NCI-H1417 (cell line): ENCODE measurements at regions not wholly inside any gene's neighbourhood (a gene's known extent, or its start where the extent isn't known, plus 50 kb on each side); places are given as distances from the start of the nearest gene placed in this dataset.

ENCODE experiments used
- DNase-seq, 3 experiments: peaks; one replicate each; lab custom pipeline; 2025; lab: John Stamatoyannopoulos, UW

DNA sequence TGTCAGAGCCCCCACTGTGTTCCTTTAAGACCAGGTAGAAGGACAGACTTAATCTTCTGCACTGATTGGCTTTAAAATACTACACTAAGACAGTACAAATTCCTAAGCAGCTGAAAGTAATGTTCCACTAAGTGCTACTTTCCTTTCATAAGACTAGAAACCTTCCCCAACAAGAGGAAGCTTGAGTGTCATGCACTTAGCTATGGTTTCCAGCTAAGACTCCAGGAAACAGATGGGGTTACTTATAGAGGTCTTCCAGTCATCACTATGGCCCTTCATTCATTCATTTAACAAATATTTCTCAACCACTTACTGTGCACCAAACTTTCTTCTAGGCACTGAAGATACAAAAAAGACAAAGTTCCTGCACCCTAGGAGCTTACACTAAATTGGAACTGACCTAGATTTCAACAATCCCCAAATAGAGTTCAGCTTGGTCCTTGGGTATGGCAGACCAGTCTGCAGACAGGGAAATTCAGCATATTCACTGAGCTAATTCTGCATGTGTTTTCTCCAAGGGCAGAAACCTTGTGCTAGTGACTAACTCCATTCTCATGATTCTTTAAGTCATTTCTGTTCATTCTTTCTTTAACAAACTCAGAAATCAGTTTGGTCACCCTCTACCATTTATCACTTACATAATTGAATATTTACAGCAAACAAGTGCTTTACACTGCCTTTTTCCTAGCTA, 178.4 kb upstream of the MTNR1B start:
- DNase-seq = no peak

DNA sequence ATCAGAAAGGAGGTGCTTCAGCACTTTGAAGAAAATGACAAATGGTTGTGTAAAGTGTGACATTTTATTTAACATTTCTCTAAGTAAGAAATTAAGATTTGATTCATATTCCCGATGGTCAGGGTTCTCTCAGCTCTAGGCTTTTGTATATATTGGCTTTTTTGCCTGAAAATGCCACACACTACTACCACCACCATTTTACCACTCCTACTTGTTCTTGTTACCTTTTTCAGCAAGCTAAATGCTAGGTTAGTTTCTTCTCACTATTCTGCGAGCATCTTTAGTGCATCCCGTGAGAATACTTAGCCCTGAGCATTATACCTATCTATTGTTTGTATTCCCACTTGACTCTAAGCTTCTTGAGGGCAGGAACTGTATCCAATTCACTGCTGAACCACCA, 177.6 kb upstream of the MTNR1B start:
- no peak for DNase-seq

DNA sequence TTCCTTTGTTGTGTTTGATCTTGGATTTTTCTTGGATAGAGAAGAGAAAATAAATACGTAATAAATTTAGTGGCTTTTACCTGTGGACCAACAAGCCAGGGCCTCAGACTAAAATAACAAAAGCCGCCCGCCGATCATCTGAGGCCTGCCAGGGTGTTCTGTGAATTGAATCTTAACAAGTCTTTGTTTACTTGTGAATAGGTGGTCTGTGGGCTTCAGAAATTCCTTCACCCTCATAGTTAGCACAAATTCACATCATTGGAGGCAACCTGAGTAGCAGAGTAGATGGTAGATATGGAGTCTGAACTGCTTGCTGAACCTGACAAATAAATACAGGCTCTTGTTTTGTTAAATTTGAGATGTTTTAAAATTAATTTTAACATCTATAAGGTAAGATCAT, 176.3 kb upstream of the MTNR1B start:
- DNase-seq = no peak

GRCh38 chr11:92794783-92795182, 174.7 kb upstream of the MTNR1B start:
- DNase-seq = no peak

- DNase-seq = no peak
Measured at GRCh38 chr11:92796744-92797143, 172.7 kb upstream of the MTNR1B start.

DNA sequence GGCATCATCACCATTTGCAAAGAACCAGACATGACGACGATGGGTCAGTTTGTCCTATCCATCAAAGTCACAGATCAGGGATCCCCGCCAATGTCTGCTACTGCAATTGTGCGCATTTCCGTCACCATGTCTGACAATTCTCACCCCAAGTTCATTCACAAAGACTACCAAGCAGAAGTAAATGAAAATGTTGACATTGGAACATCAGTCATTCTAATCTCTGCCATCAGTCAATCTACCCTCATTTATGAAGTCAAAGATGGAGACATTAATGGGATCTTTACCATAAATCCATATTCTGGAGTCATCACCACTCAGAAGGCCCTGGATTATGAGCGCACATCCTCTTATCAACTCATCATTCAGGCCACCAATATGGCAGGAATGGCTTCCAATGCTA, 171.6 kb upstream of the MTNR1B start:
- DNase-seq = no peak

DNA sequence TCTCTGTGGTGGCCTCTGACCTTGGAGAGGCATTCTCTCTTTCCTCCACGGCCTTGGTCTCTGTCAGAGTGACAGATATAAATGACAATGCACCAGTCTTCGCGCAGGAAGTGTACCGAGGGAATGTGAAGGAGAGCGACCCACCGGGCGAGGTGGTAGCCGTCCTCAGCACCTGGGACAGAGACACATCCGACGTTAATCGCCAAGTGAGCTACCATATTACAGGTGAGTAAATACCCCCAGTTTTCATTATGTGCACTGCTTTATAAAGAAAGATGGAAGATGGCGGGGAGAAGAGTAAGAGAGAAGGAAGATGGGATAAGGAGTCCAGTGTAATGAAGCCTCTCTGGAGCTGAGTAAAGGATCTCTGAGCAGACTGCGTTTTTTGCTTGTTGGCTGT, 167.8 kb upstream of the MTNR1B start:
- DNase-seq = no peak

GRCh38 chr11:92802644-92803043, 166.8 kb upstream of the MTNR1B start:
- peak in 1 of 3 experiments; percentile 37 for DNase-seq

DNA sequence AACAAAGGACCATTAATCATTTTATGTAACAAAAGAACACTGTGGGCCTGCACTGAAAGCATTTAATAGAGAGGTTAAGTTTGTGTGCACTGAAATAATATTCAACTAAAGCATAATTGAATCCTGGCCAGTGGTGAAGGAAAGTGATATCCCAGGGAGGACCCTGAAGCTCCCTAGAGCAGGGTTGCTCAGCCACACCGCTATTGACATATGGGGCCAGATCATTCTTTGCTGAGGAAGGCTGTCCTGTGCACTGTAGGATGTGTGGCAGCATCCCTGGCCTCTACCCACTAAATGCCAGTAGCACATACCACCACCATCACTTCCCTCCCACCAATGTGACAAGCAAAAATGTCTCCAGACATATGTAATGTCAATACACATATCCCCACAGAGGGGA, 166.1 kb upstream of the MTNR1B start:
- peak in 1 of 3 experiments; percentile 44 for DNase-seq

DNA sequence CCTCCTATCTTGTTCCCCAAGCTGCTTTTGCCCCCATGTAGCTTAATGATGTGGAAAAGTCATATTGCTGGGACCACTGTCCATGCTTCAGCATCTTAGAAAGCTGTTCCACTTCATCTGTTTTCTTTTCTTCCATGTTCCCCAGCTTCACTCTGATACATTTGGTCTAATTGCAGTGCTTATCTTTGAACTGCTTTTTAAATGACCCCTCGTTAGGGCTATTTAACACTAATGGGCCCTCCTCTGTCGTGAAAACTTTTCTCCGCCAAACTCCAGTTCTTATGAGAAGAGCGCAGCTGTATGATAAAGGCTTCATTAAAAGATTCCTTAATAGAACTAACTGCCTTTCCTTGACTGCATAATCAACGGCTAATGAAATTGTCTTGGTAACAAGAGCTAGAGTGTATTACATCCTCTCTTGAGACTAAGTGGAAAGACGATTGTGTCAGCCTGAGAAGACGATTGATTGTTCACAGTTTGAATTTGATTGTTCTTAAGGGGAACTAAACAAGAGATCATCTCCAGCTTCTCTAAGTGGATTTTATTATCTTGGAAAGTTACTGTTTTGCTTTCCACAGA, 165.0 kb upstream of the MTNR1B start:
- peak in 2 of 3 experiments; percentile 10 to 57 for DNase-seq

DNA sequence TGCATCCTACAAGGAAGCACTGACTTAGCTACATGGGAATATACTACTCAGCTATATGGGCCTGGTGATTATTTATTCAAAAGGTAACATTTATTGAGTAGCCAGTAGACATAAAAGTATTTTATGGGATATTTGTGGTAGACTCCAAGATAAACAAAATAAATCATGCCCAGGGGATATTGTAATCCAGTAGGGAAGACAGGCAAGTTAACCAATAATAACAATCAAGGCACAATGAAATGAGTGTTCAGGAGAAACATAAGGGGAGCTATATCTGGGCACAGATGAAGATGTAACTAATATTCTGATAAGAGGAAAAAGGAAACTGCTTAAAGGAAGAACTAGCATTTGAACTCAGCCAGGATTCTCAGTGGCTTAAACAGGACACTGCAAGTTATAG, 161.4 kb upstream of the MTNR1B start:
- DNase-seq = no peak

DNA sequence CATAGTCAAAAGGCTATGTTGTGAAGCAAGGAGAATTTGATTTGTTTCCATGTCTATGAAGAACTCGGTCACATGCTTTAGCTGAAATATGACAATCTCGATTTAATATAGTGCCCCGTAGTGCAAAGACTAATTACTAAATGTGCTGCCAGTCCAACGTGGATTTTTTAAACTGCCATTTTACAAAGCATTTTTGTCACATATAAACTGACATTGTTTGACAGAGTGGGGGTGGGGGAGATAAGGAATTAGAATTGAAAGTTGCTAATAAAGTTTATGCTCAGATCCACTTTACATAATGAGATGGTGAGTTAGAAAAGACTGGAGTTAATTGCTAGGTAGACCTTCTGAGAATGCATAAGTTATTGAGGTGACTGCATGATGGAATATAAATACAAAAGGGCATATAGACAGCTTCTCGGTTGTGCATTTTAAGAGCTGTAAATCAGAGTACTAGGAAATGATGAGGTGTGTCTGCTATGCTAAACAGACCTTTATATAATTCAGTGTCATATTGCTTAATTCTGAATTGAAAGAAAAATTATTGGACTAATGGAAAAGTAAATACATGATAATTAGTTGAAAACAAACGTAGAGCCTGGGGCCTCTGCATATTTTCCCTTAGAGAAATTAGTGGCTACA, 158.9 kb upstream of the MTNR1B start:
- peak in 2 of 3 experiments; percentile 34 to 76 for DNase-seq

DNA sequence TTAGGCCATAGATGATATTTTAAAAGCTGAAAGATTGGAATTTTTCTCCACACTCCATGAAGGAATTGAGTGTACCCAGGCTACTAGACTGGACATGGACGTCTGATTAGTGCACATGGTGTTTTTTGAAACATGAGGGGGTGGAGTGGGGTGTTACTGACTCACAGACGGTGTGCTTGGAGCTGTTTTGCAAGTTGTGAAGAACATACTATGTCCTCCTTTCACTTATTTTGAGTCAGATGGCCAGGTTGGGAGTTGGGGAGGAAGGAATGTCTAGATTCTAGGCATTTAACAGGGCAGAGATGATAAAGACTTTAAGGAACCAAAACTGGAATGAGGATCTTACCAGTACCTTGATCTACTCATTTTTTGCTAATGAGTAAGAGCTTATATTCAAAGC, 158.1 kb upstream of the MTNR1B start:
- peak in 1 of 3 experiments; percentile 55 for DNase-seq

DNA sequence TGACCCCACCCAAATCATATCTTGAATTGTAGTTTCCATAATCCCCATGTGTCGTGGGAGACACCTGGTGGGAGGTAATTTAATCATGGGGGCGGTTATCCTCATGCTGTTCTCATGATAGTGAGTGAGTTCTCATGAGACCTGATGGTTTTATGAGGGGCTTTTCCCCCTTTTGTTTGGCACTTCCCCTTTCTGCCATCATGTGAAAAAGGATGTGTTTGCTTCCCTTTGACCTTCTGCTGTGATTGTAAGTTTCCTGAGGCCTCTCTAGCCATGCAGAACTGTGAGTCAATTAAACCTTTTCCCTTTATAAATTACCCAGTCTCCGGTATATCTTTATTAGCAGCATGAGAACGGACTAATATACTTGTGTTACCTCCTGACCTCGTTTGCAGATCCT, 156.6 kb upstream of the MTNR1B start:
- no peak for DNase-seq

DNA sequence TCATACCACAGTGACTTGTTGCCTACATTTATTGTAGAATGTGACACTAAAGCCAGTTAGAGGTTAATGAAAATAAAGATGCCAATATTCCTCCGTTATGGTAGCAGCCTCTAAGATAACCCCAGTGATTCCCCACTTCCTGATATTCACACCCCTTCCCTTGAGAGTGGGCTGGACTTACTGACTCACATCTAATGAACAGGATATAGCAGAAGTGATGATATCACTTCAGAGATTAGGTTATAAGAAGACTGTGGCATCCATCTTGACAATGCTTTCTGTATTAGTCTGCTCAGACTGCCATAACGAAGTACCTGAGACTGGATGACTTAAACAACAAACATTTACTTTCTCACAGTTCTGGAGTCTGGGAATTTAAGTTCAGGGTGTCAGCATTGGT, 149.6 kb upstream of the MTNR1B start:
- no peak for DNase-seq

- no peak for DNase-seq
Measured at GRCh38 chr11:92820860-92821259, 148.6 kb upstream of the MTNR1B start.

DNA sequence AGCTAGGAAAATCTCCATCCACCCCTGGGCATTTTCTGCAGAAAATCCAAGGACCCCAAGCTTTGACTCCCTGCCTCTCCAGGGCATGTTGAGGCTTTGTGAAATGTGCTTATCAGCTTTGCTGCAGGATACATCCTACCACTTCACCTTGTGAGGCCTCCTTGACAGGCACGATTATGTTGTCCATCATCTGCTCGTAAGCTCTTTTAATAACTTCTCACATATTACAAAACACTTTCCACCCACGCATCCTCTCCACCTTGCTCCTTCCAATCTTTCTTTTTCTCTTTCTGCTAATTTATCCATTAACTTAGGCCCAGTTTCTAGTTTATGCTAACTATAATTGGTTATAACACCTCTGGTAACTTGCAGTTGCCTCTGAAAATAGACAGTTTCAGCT, 147.0 kb upstream of the MTNR1B start:
- DNase-seq = no peak

- DNase-seq = no peak
Measured at GRCh38 chr11:92826136-92826535, 143.3 kb upstream of the MTNR1B start.

DNA sequence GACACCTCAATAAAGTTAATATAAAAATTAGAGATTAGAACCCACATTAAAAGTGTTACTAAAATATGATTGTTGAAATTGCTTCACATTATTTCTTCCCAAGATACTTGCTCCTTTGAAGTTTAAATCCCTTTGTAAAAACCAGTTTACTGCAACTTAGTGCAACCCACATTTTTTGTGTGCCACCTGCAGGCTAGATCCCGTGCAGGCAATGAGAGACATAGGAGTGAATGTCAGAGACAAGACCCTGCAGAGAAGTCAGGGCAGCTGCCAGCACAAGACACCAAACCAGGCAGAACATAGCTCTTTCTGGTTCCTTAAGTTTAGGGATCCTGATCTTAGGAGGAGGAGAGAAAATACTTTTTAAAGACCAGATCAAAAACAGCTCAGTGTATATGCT, 142.8 kb upstream of the MTNR1B start:
- no peak for DNase-seq

DNA sequence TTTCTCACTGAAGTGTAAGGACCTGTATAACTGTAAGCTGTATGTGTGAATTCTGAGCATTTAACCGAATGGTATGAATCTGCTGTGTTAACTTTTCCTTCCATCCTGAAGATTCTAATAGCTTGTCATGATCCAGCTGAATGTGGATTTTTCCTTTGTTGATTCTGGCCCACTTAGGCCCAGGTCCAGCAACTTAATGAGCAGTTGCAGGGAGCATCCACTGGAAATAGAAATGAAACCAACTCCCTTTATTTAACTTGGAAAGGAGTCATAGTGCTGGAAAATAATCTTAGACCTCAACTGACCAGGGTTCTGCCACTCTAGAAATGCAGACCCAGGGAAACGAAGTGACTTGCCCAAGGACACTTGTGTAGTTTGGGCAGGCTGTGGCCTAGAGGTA, 142.3 kb upstream of the MTNR1B start:
- DNase-seq = no peak

DNA sequence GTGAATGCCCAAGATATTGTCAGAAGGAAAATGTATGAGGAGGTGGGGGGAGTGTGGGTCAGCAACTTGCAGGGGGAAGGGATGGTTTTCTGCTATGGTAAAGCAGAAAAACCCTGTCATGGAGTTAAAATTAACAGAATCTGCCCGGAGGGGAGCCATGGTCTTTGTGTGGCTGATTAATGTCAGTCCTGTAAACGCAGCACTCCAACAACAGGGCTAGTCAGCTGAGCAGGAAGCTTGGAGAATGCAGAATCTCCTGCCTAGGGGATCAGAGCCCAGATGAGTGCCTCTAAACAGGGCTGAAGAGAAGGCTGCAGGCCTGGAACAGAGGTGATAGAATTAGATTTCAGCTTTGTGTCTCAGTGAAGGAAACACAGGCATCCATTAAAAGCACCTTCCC, 140.9 kb upstream of the MTNR1B start:
- peak in 2 of 3 experiments; percentile 29 to 63 for DNase-seq

- no peak for DNase-seq
Measured at GRCh38 chr11:92829121-92829520, 140.3 kb upstream of the MTNR1B start.

GRCh38 chr11:92829671-92830070, 139.8 kb upstream of the MTNR1B start:
- DNase-seq = no peak
